Trophoblast cell (in vitro differentiated cells and primary cell): ENCODE measurements at regions not wholly inside any gene's neighbourhood (a gene's known extent, or its start where the extent isn't known, plus 50 kb on each side); places are given as distances from the start of the nearest gene placed in this dataset.

Experiments
- DNase-seq, 2 donors: peaks; one replicate each; pipeline ENCODE4 v3.0.0-alpha.2; 2016
- H2AFZ ChIP-seq: 2 replicates; pipeline ENCODE4 v1.6.1; 2013; ENCODE audit warnings: low read length, moderate library complexity, mild to moderate bottlenecking; ENCODE audit not compliant: insufficient read depth, poor library complexity
- H2AK5ac ChIP-seq: 2 replicates; pipeline ENCODE4 v1.6.1; 2013; ENCODE audit warnings: mild to moderate bottlenecking, low read length
- H2BK120ac ChIP-seq: 2 replicates; pipeline ENCODE4 v1.6.1; 2013; ENCODE audit warnings: low read length, mild to moderate bottlenecking, moderate library complexity; ENCODE audit not compliant: insufficient read depth, poor library complexity
- H2BK12ac ChIP-seq: 2 replicates; pipeline ENCODE4 v1.6.1; 2013; ENCODE audit warnings: mild to moderate bottlenecking, low read length, moderate library complexity
- H2BK5ac ChIP-seq: 2 replicates; pipeline ENCODE4 v1.6.1; 2013; ENCODE audit warnings: low read length, low read depth, moderate library complexity, mild to moderate bottlenecking; ENCODE audit not compliant: poor library complexity
- H3K14ac ChIP-seq: 2 replicates; pipeline ENCODE4 v1.6.1; 2013; ENCODE audit warnings: mild to moderate bottlenecking, low read length
- H3K18ac ChIP-seq: 2 replicates; pipeline ENCODE4 v1.6.1; 2013; ENCODE audit warnings: mild to moderate bottlenecking, low read length
- H3K23ac ChIP-seq: 2 replicates; pipeline ENCODE4 v1.6.1; 2013; ENCODE audit warnings: low read length
- H3K27ac ChIP-seq: 2 replicates; pipeline ENCODE4 v1.5.1; 2013; ENCODE audit warnings: low read depth, mild to moderate bottlenecking, inconsistent platforms, low read length, moderate library complexity
- H3K27me3 ChIP-seq: 2 replicates; pipeline ENCODE4 v1.6.1; 2013; ENCODE audit warnings: inconsistent platforms, mild to moderate bottlenecking, low read length, moderate library complexity; ENCODE audit not compliant: insufficient read depth
- H3K36me3 ChIP-seq, 2 experiments: 1 replicate in 1 of 2; 2 replicates in 1 of 2; pipeline ENCODE4 v1.6.1; 2013; ENCODE audit warnings: low read length in 2 of 2, mild to moderate bottlenecking in 2 of 2, moderate library complexity in 1 of 2; ENCODE audit not compliant: insufficient read depth in 2 of 2, control insufficient read depth in 1 of 2
- H3K4ac ChIP-seq: 2 replicates; pipeline ENCODE4 v1.6.1; 2013; ENCODE audit warnings: low read depth, mild to moderate bottlenecking, low read length, moderate library complexity
- H3K4me1 ChIP-seq, 2 experiments: 1 replicate in 1 of 2; 2 replicates in 1 of 2; pipeline ENCODE4 v1.6.1; 2013; ENCODE audit warnings: low read length in 2 of 2, mild to moderate bottlenecking in 2 of 2, moderate library complexity in 1 of 2; ENCODE audit not compliant: insufficient read depth in 2 of 2, control insufficient read depth in 1 of 2
- H3K4me2 ChIP-seq: 2 replicates; pipeline ENCODE4 v1.6.1; 2013; ENCODE audit warnings: inconsistent platforms, mild to moderate bottlenecking, low read length, moderate library complexity
- H3K4me3 ChIP-seq: 2 replicates; pipeline ENCODE4 v1.5.1; 2013; ENCODE audit warnings: mild to moderate bottlenecking, low read depth, low read length, inconsistent platforms
- H3K79me1 ChIP-seq: one replicate; pipeline ENCODE4 v1.6.1; 2013; ENCODE audit warnings: low read length
- H3K79me2 ChIP-seq: 2 replicates; pipeline ENCODE4 v1.6.1; 2013; ENCODE audit warnings: low read length, mild to moderate bottlenecking; ENCODE audit not compliant: control insufficient read depth, insufficient read depth, poor library complexity
- H3K9ac ChIP-seq: 2 replicates; pipeline ENCODE4 v1.6.1; 2013; ENCODE audit warnings: mild to moderate bottlenecking, low read length
- H3K9me3 ChIP-seq: 2 replicates; pipeline ENCODE4 v1.6.1; 2013; ENCODE audit warnings: low read depth, mild to moderate bottlenecking, control low read depth, inconsistent platforms, low read length; ENCODE audit not compliant: insufficient read depth
- H4K12ac ChIP-seq: 2 replicates; pipeline ENCODE4 v1.6.1; 2013; ENCODE audit warnings: low read depth, mild to moderate bottlenecking, low read length, moderate library complexity
- H4K8ac ChIP-seq: 2 replicates; pipeline ENCODE4 v1.6.1; 2013; ENCODE audit warnings: low read depth, mild to moderate bottlenecking, low read length, moderate library complexity
- H4K91ac ChIP-seq: one replicate; pipeline ENCODE4 v1.6.1; 2013; ENCODE audit warnings: low read depth, mild to moderate bottlenecking, low read length, moderate library complexity
- WGBS: extraction: QIAGEN DNeasy Blood & Tissue Kit; methylation state at CpG from one replicate; pipeline ENCODE4 v1.1.7; 2013; ENCODE audit warnings: missing lambda C conversion rate; ENCODE audit not compliant: insufficient read length, insufficient coverage; ENCODE audit errors: extremely low coverage; 5-methylcytosine and 5-hydroxymethylcytosine counted together

- Histone ChIP-seq H3K9me3 (peaks cover 5% of the 10 kb centered on the region), H3K79me1 (no peaks in the 10 kb centered on the region), H4K12ac (no peak overlapping the region), H3K9ac (no peak overlapping the region), H3K36me3 (no peaks in the 10 kb centered on the region), H3K27me3 (no peaks in the 10 kb centered on the region), H3K4ac (no peak overlapping the region), H3K79me2 (no peaks in the 10 kb centered on the region), H3K4me3 (no peak overlapping the region), H4K91ac (no peak overlapping the region), H3K14ac (no peak overlapping the region), H2BK12ac (no peak overlapping the region), H4K8ac (no peak overlapping the region), H3K23ac (no peak overlapping the region), H3K4me2 (no peak overlapping the region), H2AK5ac (no peak overlapping the region), H2BK5ac (no peak overlapping the region), H2BK120ac (no peak overlapping the region), H2AFZ (no peak overlapping the region), H3K4me1 (no peaks in the 10 kb centered on the region), H3K27ac (no peak overlapping the region), H3K18ac (no peak overlapping the region)
- WGBS, result no CpG with 5 or more reads among the region's 9 CpGs
- no peak for DNase-seq
Measured at GRCh38 chr20:24738058-24738775, 210.9 kb upstream of the CST7 start.

DNA sequence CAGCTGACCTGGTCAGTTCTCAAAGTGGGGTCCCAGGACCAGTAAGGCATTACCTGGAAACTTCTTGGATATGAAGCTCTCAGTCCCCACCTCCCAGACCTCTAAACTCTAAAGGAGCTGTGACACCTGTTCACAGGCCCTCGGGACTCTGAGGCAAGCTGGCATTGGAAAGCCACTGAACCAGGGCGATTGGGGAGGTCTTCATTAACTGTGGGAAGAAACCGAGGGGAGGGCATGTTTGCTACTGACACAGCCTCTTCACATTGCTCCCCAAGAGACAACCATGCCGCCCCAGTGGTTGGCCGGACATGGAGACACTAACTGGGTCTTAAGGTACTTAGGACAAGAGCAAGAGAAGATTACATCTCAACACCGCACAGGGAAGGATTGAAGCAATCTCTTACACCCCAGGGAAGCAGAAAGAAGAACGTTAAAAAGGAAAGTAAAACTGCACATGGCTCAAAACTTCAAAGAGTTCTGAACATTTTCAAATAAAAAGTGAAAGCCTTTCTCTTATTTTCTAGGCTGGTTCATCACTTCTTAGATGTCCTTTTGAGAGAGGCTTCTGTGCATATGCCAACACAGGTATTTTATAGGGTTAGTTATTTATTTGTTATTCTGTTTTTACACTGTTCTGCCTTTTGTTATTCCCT, 210.0 kb upstream of the CST7 start:
- Histone ChIP-seq H2BK12ac (no peak overlapping the region), H4K12ac (no peak overlapping the region), H3K4me2 (no peak overlapping the region), H3K79me1 (no peaks in the 10 kb centered on the region), H3K9me3 (peaks cover 4% of the 10 kb centered on the region), H3K4me1 (no peaks in the 10 kb centered on the region), H2AFZ (no peak overlapping the region), H3K18ac (no peak overlapping the region), H2BK5ac (no peak overlapping the region), H3K79me2 (no peaks in the 10 kb centered on the region), H3K27me3 (no peaks in the 10 kb centered on the region), H3K36me3 (no peaks in the 10 kb centered on the region), H4K8ac (no peak overlapping the region), H3K14ac (no peak overlapping the region), H4K91ac (no peak overlapping the region), H2AK5ac (no peak overlapping the region), H3K27ac (no peak overlapping the region), H3K4me3 (no peak overlapping the region), H3K23ac (no peak overlapping the region), H2BK120ac (no peak overlapping the region), H3K4ac (no peak overlapping the region), H3K9ac (no peak overlapping the region)
- whole genome bisulfite sequencing, result no CpG with 5 or more reads among the region's 7 CpGs
- DNase-seq, result no peak

GRCh38 chr20:24739746-24740145, 209.3 kb upstream of the CST7 start:
- H3K9me3 ChIP-seq, result peaks cover 2% of the 10 kb centered on the region
- no peak overlapping the region for H2BK5ac ChIP-seq
- H3K18ac ChIP-seq, result no peak overlapping the region
- H2AFZ ChIP-seq, result no peak overlapping the region
- no peak overlapping the region for H3K4me3 ChIP-seq
- no CpG with 5 or more reads among the region's 1 CpG for WGBS
- H3K36me3 ChIP-seq, result no peaks in the 10 kb centered on the region
- H2BK12ac ChIP-seq, result no peak overlapping the region
- no peak overlapping the region for H4K8ac ChIP-seq
- H4K91ac ChIP-seq, result no peak overlapping the region
- no peak overlapping the region for H3K14ac ChIP-seq
- no peak overlapping the region for H2BK120ac ChIP-seq
- no peaks in the 10 kb centered on the region for H3K79me1 ChIP-seq
- H3K9ac ChIP-seq, result no peak overlapping the region
- no peak for DNase-seq
- H3K27ac ChIP-seq, result no peak overlapping the region
- no peak overlapping the region for H3K4ac ChIP-seq
- H3K4me1 ChIP-seq, result no peaks in the 10 kb centered on the region
- H4K12ac ChIP-seq, result no peak overlapping the region
- H3K27me3 ChIP-seq, result no peaks in the 10 kb centered on the region
- H3K79me2 ChIP-seq, result no peaks in the 10 kb centered on the region
- no peak overlapping the region for H2AK5ac ChIP-seq
- H3K4me2 ChIP-seq, result no peak overlapping the region
- H3K23ac ChIP-seq, result no peak overlapping the region

DNA sequence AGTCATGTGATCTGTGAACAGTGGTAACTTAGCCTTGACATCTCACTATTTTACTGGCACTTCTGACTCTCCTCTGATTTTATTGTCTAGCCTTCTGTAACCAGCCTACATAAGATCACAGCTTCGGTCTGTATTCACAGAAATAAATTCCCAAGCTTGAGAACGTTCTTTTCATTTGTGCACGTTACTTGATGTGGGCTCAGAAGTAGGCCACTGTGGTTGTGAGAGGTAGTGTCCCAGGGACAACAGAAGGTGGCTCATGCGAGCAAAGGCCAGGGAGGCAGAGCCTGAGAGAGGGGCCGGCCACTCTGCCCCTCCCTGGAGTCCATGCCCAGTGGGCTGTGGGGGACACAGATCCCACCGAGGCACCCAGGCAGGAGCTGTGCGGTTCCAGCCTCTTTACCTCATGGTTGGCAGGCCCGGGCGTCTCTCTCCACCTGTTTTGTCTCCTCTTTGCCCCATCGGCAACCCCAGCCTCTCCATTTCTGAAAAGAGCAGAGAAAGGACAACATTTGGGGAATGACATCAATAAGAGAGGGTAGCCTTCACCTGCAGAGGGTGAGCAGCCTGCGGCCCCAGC, 207.5 kb upstream of the CST7 start:
- H3K4me2 ChIP-seq, result no peak overlapping the region
- no CpG with 5 or more reads among the region's 11 CpGs for WGBS
- no peak for DNase-seq

More for the DNA sequence above, 207.5 kb upstream of the CST7 start:
- Histone ChIP-seq H2AFZ (no peak overlapping the region), H3K9ac (no peak overlapping the region), H4K91ac (no peak overlapping the region), H3K79me2 (no peaks in the 10 kb centered on the region), H3K23ac (no peak overlapping the region), H3K27ac (no peak overlapping the region), H3K36me3 (no peaks in the 10 kb centered on the region), H3K4ac (no peak overlapping the region), H3K14ac (no peak overlapping the region), H3K9me3 (peaks cover 4% of the 10 kb centered on the region), H4K12ac (no peak overlapping the region), H3K4me3 (no peak overlapping the region), H3K27me3 (no peaks in the 10 kb centered on the region), H2AK5ac (no peak overlapping the region), H3K4me1 (no peaks in the 10 kb centered on the region), H2BK5ac (no peak overlapping the region), H3K79me1 (no peaks in the 10 kb centered on the region), H2BK120ac (no peak overlapping the region), H4K8ac (no peak overlapping the region), H2BK12ac (no peak overlapping the region), H3K18ac (no peak overlapping the region)
